NCI-H524 (cell line): ENCODE measurements at regions not wholly inside any gene's neighbourhood (a gene's known extent, or its start where the extent isn't known, plus 50 kb on each side); places are given as distances from the start of the nearest gene placed in this dataset.
A peak's percentile ranks its signal among the peaks of the same experiment; 100 is the strongest.

ENCODE experiments used
- DNase-seq, 2 experiments: peaks; one replicate each; lab custom pipeline; 2025; lab: John Stamatoyannopoulos, UW

DNA sequence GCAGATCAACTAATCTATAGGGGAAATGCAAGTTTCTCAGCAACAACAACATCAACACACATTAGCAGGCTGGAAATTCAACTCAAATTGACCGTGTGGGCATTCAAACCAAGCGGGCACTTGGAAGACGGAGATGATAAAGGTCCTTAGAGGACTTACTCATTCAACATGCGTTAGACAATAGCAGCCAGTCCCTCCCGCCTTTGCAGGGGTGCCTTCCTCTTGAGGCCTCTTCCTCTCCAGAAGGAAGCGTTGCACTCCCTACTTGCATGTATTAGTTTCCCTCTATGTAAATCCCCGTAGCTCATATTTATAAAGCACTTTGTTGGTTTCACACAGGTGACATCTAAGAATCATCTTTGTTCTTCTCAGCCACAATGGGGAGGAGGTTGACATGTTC is 300.8 kb upstream of the STXBP5 start:
- DNase-seq, result no peak

DNA sequence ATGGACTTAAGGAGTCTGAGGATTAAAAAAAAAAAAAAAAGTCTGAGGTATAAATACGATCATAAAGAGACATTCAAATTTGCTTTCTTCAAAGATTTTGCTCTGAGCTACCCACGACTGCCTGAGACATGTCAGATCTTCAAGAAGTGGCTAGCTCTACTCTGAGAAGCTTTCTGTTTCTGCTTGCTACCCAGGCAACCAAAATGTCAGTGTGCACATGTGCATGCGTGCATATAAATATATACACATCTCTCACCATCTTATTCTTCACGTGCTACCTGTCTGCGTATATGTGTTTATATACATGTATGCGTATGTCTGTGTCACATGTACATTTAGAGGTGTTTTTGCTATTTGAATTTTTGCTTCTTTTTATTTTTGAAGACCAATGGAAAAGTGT is 299.6 kb upstream of the STXBP5 start:
- no peak for DNase-seq

DNA sequence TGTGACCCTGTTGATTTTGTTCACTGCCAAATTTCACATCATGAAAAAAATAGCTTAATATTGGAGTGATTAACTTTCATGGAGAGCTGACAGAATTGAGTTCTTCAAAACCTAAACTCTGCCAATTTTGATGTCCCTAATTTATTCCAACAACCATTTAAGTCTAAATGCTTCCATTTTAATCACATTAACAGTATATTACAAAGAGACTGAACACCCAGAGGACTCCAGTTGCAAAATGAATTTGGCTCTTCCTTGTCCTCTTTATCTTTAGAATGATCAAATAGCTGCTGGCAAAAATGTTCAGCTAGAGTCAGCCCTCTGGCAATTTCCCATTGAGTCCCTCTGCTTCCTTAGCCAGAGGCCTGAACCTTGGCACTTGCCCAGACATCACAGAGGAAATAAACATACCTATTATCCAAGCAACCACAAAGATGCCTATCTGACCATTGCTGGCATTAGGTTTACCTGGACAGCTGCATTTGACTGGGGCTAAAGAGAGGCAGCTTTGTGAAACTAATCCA is 299.0 kb upstream of the STXBP5 start:
- DNase-seq, result no peak

DNA sequence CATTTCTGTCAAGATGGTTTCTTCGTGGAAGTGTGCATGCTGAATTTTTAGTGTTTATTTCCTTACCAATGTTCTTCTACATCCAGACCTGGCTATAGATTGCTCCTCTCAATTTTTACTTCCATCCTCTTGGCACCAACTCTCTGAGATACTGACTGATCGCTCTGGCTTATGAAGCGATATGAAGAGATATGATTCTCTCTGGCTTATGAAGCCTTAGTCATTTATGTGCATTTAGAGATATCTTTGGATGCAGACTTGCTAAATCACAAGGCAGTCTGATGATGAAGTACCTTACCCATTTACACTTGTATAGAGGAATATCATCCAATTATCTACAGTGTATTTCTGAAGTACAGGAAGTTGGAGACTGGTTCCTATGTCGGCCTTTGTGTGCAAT is 295.4 kb upstream of the STXBP5 start:
- no peak for DNase-seq

DNA sequence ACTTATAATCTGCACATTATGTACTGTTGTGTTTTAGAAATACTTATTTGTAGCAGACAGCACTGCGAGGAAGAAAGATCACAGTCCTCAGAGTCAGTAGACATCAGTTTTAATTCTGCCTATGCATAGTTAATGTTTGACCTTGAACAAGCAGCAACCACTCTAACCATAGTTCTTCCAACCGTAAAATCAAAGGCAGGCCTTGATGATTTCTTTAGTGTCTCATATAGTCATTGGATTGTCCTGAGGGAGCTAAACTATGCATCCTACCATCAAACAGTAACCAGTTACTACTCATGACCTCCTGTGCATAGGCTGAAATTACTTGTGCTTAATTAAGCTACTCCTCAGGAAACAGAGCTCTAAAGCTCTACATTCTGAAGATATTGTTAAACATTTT is 294.8 kb upstream of the STXBP5 start:
- no peak for DNase-seq

DNA sequence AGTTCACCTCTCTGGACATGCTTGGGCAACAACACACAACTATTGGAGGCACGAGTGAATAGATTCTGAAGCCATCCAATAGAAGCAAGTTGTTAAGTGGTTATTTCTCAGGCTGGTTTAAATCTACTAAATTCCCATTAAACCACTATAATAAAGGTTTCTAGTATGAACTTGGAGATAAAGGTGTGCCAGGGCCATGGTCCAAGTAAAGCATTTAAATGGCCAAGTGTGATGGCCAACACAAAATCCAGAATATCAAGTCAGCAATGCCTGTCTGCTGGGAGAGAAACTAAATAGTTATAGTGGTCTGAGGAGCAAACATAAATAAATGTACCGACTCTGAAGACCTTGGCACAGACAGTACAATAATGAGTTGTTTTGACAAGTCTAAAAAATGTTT is 294.3 kb upstream of the STXBP5 start:
- DNase-seq, result no peak

DNA sequence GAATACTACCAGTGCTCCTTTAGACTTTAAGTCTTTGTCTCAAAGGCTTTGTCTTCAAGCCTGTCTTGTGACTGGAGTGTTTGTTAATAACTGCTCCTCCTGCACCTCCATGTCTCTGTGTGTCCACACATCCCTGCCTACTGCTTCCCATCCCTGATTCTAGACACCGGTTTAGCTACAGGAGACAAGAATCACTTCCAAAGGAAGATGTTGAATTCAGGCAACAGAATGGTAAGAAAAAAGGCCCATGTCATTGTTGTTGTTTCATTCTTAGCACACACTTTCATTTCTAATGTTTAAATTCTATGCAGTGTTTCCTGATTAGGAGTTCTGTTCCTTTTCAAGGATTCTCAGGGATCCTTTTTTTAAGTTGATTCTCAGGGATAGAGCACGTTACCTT is 293.6 kb upstream of the STXBP5 start:
- no peak for DNase-seq

DNA sequence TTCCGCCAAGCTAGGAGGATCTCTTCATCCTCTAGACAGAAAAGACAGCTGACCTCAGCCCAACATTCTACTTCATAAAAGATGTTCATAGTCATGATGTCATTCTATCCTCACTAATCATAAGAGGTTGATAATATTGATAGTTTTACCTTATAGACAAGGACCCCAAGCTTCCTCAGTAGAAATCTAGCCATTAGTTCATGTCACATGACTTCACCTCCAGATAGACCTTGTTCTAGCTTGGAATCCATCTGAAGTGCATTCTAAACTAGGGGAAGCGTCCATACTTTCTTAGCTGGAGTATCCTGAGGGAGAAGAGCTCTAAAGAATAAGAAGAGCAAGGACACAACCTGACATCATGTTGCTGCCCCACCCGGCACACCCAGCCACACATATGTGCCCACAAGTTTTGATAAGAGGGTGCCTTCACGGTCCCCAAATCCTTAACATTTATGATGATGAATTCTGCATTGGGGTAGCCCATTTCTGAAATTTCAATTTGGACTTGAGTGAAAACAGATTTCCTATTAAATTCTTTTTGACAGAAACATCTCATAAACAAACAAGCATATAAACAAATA is 292.5 kb upstream of the STXBP5 start:
- no peak for DNase-seq

DNA sequence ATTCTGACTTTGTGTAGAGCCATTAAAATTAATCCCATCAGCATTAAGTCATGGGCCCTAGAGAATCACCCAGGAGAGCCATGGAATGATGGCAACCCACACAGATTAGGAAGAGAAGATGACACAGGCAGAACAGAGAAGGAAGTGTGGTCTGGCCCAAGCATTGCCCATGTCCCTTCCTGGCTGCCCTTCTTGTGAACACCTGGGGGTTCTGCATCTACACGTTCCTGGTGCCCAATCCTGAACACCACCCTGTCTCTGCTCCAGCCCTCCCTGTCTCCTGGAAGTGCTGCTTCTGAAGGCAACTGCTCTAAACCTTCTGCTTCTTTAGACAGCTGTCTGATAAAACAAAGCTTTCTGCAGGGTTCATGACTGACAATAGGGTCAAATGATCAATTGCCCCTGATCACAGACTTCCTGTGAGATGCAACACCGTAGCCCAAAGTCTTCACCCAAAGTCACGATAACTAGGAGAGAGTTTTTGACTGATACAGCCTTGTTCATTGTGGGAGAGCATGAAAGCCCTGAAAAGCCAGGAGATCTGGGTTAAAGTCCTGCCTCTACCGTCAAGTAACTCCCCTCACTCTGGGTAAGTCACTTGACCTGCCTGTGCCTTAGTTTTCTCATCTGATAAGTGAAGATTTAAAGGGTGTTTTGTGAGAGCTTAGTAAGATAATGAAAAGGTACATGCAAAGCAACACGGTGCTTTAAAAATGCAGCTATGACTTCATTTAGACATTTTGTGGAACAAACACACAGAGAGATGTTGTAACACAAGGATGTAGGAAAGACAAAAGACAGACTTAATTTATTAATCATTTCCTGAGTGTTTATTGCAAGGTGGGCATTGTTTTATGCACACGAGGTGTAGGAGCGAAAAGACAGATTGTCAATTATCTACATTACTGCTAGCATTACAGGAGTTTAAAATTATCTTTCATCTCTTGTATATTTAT is 291.2 kb upstream of the STXBP5 start:
- DNase-seq, result no peak

DNA sequence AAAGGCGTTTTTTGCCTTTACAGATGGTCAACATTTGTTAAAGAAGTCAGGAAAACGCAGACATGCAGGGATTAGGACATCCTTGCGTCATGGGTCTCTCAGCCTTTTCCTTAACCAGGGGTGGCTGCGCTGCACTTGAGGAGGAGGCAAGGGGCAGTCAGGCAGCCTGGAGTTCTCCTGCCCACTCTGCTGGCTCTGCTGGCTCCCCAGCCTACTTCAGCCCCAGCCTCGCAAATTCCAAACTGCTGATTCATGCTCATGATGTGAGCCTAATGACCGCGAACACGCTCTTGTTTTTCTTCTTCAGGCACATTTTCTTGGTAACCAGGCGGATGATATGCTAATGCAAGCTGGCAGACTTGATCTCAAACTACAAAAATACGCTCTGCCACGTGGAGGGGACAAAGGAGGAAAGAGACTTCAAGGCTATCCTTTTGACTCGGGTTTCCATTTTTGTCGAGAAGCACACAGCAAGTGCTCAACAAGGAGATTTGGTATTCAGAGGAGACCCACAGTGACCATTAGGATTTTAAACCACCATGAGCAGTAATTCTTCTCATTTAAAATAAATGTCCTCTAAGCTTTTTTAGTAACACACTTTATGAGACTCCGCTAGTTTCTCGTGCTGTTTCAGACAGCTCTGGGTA is 290.3 kb upstream of the STXBP5 start:
- peak in 1 of 2 experiments; percentile 30 for DNase-seq

DNA sequence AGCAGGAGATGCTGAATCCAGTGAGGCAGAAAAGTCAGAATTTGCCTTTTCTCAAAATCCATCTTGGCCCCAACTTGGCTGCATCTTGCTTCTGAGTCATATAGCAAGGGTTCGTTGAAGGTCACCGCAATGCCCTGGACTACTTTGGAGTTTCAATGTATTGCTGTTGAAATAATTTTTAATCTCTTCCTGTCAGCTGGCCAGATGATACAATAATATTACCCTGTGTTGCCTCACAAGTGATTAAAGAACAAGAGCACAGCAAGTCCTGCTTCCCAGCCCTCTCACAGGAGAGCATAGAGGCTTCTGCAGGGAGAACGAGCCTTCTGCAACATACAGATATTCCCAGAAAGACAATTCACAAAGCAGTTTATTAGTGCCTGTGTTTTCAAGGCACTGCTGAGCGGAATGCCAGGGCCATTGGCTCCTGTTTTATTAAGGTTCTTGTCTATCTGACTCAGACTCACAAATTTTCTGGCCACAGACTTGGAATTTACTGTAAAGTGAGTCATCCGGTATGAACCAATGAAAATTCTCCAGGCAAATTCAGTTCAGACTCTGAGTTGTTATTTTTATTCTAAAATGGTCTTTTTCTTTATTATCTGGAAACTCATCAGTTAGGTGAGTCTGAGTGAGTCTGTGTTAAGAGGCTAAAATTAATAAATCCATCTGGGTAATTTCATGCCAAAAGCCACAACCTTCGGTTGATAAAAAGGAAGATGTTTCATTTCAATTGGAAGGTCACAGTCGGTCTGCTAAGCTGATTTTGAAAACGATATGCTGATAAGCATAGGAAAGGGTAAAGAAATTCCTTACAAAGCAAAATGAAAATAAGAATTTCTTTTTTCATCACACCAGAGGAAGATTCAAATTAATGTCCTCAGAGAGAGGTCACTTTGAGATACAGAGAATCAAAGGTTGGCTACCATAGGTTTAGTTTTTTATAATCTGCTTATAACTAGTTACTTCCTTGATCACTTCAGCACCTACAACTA is 289.4 kb upstream of the STXBP5 start:
- DNase-seq, result peak in 1 of 2 experiments; percentile 8

DNA sequence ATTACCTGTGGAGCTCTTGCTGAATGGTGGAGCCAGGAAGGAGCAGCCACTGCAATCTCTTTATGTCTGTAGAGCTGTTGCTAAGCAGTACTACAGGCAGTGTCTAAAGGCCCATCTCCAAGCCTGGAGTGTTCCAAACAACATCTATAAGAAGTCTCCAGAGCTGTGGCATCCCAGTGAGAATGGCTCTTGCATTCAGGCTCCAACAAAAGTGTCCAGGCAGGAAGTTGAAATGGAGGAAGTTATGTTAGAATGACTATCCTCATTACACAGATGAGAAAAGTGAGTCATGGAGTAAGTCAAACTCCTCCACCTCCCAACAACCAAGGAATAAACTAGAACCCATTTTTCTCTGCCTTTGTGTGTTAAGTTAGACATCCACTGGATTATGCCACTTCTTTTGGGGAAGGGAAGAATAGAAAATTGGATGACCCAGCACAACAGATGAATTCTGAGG is 288.5 kb upstream of the STXBP5 start:
- no peak for DNase-seq

DNA sequence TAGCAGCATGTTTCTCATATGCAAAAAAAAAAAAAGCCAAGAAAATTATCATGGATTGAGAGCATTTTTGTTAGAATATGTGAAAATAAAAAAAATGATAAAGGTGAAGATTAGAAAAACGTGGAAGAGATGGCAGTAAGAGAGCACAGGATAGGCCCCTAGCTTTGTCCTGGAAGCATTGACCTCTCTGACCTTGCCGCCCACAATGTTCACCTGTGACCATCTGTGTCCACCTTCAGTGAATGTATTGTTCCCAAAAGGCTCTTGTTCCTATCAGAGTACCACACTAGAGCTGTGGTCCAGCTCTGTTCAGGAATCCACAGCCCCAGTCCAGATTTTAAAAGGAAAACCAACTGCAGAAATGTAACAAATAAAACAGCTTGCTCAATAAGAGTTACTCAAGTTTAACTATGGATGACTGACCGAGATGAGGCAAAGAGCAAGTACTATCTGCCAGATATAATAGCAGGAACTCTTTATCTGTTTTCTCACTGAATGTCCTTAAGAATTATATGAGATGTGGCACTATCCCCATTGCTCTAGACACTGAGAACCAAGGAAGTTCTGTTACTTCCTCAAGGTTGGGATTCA is 287.7 kb upstream of the STXBP5 start:
- no peak for DNase-seq

DNA sequence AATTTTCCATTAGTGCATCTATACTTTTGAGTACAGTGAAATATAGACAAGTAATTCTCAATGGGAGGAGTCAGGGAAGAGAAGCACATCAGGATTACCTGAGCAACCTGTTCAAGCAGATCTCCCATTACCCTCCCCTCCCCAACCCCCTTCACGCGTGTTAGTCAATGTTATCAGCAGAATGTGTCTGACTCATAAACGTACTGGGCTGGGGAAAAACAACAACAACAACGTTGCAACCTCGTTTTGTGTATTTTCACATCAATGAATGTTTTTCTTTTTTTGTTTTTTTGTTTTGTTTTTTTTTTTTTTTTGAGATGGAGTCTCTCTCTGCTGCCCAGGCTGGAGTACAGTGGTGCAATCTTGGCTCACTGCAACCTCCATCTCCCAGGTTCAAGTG is 287.0 kb upstream of the STXBP5 start:
- DNase-seq, result no peak

DNA sequence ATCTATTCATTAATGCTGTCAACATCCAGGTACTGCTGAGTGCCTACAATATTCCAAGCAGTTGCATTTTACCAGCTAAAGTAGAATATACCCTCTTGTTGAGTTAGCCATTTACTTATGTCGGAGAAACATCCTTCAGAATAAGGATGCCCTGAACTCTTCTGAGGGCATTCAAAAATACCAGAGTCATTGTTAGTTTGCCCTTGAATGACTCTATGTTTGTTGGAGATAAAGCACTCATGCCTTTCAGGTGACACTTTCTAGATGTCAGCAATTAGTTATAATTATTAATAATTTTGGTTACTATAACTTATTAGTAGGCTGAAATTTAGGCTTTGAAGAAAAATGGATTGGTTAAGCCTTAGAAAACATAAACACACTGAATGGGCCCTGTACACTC is 286.2 kb upstream of the STXBP5 start:
- DNase-seq, result no peak

DNA sequence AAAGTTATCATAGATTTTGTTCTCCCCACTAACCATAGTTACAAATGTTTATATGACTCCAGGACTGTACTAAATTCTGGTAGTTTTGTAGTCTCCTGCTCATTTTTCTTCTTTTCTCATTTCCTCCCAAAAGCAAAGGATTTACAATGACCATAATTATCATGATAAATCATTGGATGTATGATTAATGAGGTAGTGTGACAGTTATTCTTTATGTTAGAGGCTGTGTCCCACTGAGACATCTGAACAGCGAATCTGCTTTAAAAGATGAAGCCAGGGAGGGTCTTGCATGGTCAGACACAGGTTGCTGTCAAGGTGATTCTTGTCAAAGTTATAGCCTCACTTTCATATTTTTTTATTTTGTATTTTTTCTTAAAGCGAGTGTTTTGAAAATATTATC is 285.2 kb upstream of the STXBP5 start:
- no peak for DNase-seq

DNA sequence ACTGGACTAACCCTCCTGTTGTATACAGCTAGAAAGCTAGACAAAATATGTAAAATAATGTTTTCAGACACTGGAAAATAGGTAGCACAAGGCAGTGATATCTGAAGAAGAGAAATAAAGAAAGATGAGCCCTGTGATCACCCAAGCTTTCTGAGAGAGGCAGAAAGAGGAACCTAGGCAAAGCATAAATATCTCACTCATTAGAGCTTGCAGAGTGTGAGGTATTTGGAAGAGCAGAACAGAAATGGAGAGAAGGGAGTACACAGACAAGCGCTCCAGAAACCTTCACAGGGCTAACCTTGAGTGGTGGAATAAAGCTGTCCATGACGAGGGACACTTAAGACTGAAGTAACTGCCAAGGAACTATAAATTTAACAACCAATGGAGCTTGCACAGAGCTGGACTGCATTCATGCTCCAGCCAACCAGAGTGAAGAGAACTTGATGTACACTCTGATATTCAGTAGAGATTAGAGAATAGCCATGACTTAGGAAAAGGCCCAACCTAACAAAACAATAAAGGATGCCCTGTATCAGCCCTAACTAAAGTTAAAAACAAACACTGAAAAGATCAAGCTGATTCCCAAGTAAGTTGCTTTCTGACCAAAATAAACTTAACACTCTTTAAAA is 280.9 kb upstream of the STXBP5 start:
- DNase-seq, result no peak

DNA sequence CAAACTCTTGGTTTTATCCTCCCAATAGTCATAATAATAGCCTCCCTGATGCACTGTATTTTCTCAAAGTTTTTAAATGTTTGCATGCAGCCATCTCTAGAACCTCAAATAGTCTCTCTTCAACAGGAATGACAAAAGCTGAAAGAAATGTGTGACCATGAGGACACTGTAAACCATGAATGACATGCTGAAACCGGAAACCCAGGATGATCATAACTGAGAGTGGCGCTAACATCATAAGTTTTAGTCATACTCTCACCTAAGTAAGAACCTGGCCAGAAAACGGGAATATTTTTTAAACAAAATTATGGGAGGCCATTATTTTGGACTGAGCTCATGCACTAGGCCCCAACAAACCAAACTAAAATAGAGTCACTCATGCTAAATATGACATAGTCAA is 278.4 kb upstream of the STXBP5 start:
- DNase-seq, result no peak

DNA sequence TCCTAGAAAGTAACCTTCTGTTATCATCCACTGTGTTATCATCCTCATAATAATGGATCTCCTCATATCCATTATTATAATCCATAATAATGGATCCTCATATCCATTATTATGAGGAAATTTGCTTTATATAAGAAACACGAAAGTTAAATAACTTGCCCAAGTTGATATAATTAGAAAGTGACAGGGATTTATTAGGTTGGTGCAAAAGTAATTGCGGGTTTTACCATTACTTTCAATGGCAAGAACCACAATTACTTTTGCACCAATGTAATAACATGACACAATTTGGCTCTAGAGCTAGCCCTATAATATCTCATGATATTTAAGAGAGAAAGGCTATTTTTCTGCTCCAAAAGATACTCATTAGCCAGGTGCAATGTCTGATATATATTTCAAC is 275.7 kb upstream of the STXBP5 start:
- DNase-seq, result no peak

DNA sequence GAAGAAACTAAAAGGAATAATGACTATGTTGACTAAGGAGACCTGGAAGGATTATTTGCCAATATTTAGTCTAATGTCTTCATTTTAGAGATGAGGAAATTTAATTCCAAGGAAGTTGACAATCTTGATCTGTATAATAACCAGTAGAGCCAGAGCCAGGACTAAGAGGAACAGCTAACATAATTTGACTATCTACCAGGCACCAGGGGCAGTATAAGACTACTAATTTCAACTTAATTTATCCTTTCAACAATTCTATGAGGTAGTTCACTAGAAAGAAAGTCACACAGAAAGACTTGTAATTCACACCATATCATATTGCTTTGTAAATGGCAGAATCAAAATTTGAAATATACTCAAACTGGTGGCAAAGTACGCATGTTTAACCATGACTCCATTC is 273.0 kb upstream of the STXBP5 start:
- no peak for DNase-seq

DNA sequence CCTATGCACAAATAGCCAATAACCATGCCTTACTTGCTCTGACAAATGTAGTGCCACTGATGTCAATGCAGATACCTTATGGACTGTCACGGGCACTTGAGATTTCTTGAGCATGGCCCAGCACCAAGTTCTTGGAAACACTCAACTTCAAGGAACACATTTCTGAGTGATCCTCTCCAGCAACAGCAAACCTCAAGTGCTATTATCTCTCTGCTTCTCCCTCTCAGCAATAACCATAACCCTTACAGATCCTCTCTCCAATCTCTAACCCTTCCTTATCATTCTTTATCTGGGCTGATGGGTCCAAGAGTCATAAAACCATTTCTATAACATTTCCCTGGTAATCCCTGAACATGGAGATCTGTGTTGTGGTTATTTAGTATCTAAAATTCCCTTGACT is 266.9 kb upstream of the STXBP5 start:
- DNase-seq, result no peak
